Stomach (tissue), 4 donors: ENCODE measurements at regions not wholly inside any gene's neighbourhood (a gene's known extent, or its start where the extent isn't known, plus 50 kb on each side); places are given as distances from the start of the nearest gene placed in this dataset.

Source experiments
- CTCF ChIP-seq, 7 experiments: fragments of 450-650 bp in 4 of 7; fragments of 200-600 bp in 3 of 7; sonication (generic) in 3 of 7; IDR thresholded peaks; one replicate each; pipeline ENCODE4 v1.5.1; 2016 to 2019; ENCODE audit warnings: antibody characterized with exemption in 7 of 7, control low read depth in 2 of 7, mild to moderate bottlenecking in 1 of 7
- EP300 ChIP-seq: sonication (generic); formaldehyde crosslinking; IDR thresholded peaks from one replicate; pipeline ENCODE4 v1.6.1; 2017; ENCODE audit warnings: antibody characterized with exemption
- POLR2A ChIP-seq, 4 donors: fragments of 450-650 bp; IDR thresholded peaks; one replicate each; pipeline ENCODE4 v1.6.1; 2016; ENCODE audit warnings: antibody characterized with exemption in 4 of 4, control low read depth in 2 of 4, mild to moderate bottlenecking in 1 of 4, moderate library complexity in 1 of 4
- POLR2AphosphoS5 ChIP-seq, 3 donors: sonication (generic); formaldehyde crosslinking; IDR thresholded peaks; one replicate each; pipeline ENCODE4 v1.6.1; 2016; ENCODE audit warnings: antibody characterized with exemption in 3 of 3

GRCh38 chr1:87906078-87906477 lies 577.4 kb downstream of the LMO4 start:
- TF ChIP-seq CTCF (IDR thresholded peaks at IDR 0.05) (no peak), EP300 (no peak), POLR2A (IDR thresholded peaks at IDR 0.05) (no peak), POLR2AphosphoS5 (IDR thresholded peaks at IDR 0.05) (no peak)
